Spleen (tissue), 7 donors: ENCODE measurements at regions not wholly inside any gene's neighbourhood (a gene's known extent, or its start where the extent isn't known, plus 50 kb on each side); places are given as distances from the start of the nearest gene placed in this dataset.

ENCODE experiments used
- POLR2A ChIP-seq, 3 donors: fragments of 450-650 bp; IDR thresholded peaks; one replicate each; pipeline ENCODE4 v1.5.1; 2017; ENCODE audit warnings: antibody characterized with exemption in 3 of 3, mild to moderate bottlenecking in 1 of 3
- TF ChIP-seq, protein P1 (sequence below), 11 experiments: fragments of 200-600 bp in 7 of 11; fragments of 450-650 bp in 4 of 11; sonication (generic) in 4 of 11; IDR thresholded peaks in 8 of 11; conservative IDR thresholded peaks in 3 of 11; 1 replicate in 7 of 11; 2 replicates in 4 of 11; pipeline versions ENCODE4 v1.4.0 to v1.8.0; 2016 to 2021; ENCODE audit warnings: antibody characterized with exemption in 11 of 11, inconsistent platforms in 4 of 11, mild to moderate bottlenecking in 1 of 11
- donor health status: DM: no; HTN: no; CAD: no; lungs with moderate emphysema.
- donor health status: DM: no; HTN: no; CAD: no.
- donor health status: DM: no; HTN: no; CAD: no.

DNA sequence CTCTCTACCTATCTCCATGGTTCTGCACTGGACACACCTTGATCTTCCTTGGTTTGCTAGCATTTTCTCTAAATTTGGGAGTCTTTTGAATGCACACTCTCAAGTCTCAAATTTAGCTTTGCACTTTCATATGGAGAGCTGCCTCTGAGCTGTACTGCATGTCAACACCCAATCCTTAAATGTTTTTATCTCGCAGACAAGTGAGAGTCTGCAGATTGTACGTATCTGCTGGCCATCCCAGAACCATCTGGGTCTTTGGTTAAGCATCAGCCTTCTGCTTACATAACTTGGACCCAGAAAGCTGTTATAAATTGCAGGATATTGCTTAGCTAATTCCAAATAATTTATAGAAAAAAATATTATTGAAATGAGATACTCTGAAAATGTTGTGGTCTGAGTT is 111.4 kb upstream of the GRAMD2B start:
- TF ChIP-seq, protein P1, sequence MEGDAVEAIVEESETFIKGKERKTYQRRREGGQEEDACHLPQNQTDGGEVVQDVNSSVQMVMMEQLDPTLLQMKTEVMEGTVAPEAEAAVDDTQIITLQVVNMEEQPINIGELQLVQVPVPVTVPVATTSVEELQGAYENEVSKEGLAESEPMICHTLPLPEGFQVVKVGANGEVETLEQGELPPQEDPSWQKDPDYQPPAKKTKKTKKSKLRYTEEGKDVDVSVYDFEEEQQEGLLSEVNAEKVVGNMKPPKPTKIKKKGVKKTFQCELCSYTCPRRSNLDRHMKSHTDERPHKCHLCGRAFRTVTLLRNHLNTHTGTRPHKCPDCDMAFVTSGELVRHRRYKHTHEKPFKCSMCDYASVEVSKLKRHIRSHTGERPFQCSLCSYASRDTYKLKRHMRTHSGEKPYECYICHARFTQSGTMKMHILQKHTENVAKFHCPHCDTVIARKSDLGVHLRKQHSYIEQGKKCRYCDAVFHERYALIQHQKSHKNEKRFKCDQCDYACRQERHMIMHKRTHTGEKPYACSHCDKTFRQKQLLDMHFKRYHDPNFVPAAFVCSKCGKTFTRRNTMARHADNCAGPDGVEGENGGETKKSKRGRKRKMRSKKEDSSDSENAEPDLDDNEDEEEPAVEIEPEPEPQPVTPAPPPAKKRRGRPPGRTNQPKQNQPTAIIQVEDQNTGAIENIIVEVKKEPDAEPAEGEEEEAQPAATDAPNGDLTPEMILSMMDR (IDR thresholded peaks at IDR 0.05 in 8 of 11, conservative IDR thresholded peaks at IDR 0.05 in 3 of 11) = no peak
- no peak for TF ChIP-seq POLR2A (IDR thresholded peaks at IDR 0.05)
